ENCODE measurements at regions not wholly inside any gene's neighbourhood (a gene's known extent, or its start where the extent isn't known, plus 50 kb on each side); places are given as distances from the start of the nearest gene placed in this dataset. TPM values are rescaled to one million over a fixed set of nuclear protein-coding genes. Genes with fewer than 3 reads are reported as not detected.
"Not testable (repeated sequence)": the region's sequence is repeated elsewhere in the genome, so short reads cannot be mapped to it uniquely, and the experiment has no call there.

DNA sequence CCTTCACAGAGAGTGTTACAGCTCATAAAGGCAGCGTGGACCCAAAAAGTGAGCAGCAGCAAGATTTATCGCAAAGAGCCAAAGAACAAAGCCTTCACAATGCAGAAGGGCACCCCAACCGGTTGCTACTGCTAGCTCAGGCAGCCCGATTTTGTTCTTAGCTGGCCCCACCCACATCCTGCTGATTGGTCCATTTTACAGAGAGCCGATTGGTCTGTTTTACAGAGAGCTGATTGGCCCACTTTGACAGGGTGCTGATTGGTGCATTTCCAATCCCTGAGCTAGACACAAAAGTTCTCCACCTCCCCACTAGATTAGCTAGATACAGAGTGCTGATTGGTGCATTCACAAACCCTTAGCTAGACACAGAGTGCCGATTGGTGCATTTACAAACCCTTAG is 50.1 kb upstream of the SOX14 start:
- not testable (repeated sequence) for DNase-seq (ENCODE audit: low spot score in 2 of 2); FAIRE-seq

Small RNA genes lying in the stretch of these regions (small RNA-seq; reads per million reads assigned to genes)
- gene RNA5SP142 = not detected

All from frontal cortex (tissue), 4 donors.